ENCODE measurements at regions not wholly inside any gene's neighbourhood (a gene's known extent, or its start where the extent isn't known, plus 50 kb on each side); places are given as distances from the start of the nearest gene placed in this dataset.
A peak's percentile ranks its signal among the peaks of the same experiment; 100 is the strongest.

DNA sequence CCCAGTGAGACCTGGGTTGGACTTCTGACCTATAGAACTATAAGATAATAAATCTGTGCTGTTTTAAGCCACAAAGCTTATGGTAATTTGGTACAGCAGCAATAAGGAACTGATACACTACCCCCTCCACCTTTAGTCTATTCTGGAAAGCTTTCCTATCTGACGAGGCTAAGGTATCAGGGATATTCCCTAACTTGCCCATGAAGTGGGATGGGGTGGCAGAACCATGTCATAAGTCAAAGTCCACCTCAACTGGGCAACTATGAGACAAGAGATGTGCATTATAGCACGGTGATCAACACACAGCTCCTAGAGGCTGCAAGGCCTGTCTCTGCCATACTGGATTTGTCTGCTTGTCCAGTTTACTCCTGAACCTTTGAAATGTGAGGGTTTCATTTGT is 146.8 kb upstream of the RAD23B start:
- Histone ChIP-seq H3K36me3 (ENCODE audit: control insufficient read depth in 2 of 2, insufficient read depth in 2 of 2, low read length in 1 of 2) (no peaks in the 10 kb centered on the region), H3K27me3 (ENCODE audit: control insufficient read depth in 2 of 2, insufficient read depth in 1 of 2, low read length in 1 of 2) (peaks cover 0 to 2% of the 10 kb centered on the region in 2 donors), H3K27ac (ENCODE audit: low read depth in 1 of 2, low read length in 1 of 2) (no peak overlapping the region), H3K4me1 (ENCODE audit: control insufficient read depth in 2 of 2, insufficient read depth in 2 of 2, low read length in 2 of 2) (no peaks in the 10 kb centered on the region), H3K4me3 (ENCODE audit: low read length in 2 of 2) (no peak overlapping the region), H3K9me3 (ENCODE audit: control insufficient read depth in 2 of 2, insufficient read depth in 1 of 2, low read length in 1 of 2) (no peaks in the 10 kb centered on the region)
- WGBS, result 91% methylated on average over 2 of the region's 2 CpGs
- no peak for DNase-seq (ENCODE audit: low read depth in 6 of 9, low spot score in 9 of 9)

DNA sequence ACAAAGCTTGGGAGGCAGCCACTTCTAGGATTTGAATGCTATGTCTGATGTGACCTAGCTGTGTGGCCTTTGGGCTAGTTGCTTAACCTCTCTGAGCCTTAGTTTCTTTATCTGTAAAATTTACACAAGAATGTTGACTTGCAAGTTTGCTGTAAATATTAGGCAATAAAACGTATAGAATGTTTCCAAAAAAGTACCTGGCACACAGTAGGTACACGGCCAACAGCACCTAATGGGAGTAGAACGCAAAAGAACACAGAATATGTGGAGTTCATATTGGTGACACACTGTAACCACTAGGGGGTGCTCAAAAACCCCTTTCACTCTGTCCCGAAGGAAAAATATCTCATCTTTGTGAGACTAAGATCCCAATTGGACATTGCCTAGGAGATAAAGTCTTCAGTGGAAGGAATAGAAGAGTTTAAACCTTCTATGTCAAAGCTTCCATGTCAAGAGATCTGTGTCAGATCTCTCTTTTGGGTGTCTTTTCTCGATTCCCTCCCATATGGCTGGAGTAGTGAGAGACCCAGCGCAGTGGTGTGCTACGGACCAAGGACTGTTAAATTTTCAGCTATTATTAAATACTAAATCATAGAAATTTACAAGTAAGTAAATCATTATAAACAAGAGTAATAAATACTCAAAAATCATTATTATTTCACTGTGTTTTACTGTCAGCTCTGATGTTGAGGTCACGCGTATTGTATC is 145.4 kb upstream of the RAD23B start:
- DNase-seq (ENCODE audit: low read depth in 6 of 9, low spot score in 9 of 9), result peak in 4 of 9 donors; percentile 4 to 20 (median 12)
- H3K27me3 ChIP-seq (ENCODE audit: control insufficient read depth in 2 of 2, insufficient read depth in 1 of 2, low read length in 1 of 2), result peaks cover 0 to 2% of the 10 kb centered on the region in 2 donors
- no peaks in the 10 kb centered on the region for H3K4me1 ChIP-seq (ENCODE audit: control insufficient read depth in 2 of 2, insufficient read depth in 2 of 2, low read length in 2 of 2)
- H3K27ac ChIP-seq (ENCODE audit: low read depth in 1 of 2, low read length in 1 of 2), result no peak overlapping the region
- WGBS, result 76% methylated on average over 9 of the region's 9 CpGs
- H3K4me3 ChIP-seq (ENCODE audit: low read length in 2 of 2), result no peak overlapping the region
- no peaks in the 10 kb centered on the region for H3K36me3 ChIP-seq (ENCODE audit: control insufficient read depth in 2 of 2, insufficient read depth in 2 of 2, low read length in 1 of 2)
- H3K9me3 ChIP-seq (ENCODE audit: control insufficient read depth in 2 of 2, insufficient read depth in 1 of 2, low read length in 1 of 2), result no peaks in the 10 kb centered on the region

DNA sequence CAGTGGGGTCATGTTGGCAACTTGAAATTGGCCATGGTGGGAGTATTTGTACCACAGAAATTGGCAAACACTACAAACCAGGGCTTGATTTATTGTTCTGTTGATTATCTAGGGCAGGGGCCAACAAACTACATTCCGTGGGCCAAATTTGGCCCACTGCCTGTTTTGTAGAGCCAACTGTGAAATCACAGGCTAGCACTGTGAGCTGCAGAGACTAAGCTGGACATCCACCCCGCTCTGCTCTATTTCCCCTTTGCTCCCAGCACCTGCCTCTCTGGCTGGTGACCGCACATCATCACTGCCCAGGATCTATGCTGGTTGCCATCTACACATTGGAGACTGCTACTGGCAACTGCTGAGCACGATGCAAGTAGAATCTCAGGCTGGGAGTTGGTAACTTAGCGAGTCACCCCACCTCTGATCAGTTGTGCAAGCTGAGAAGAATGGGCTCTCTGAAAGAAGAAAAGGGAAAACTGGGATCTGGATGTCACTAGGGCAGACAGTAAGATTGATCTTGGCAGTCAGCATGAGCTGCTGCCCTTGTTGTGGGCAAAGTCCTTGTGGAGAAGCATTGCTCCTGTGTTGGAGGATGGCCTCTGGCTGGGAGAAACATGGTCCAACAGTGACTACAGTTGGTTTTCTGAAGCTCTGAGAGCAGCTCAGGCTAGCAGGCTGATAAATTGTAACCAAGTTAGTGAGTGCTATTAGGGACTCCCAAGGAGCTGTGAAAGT is 144.7 kb upstream of the RAD23B start:
- H3K9me3 ChIP-seq (ENCODE audit: control insufficient read depth in 2 of 2, insufficient read depth in 1 of 2, low read length in 1 of 2), result no peaks in the 10 kb centered on the region
- peaks cover 0 to 2% of the 10 kb centered on the region in 2 donors for H3K27me3 ChIP-seq (ENCODE audit: control insufficient read depth in 2 of 2, insufficient read depth in 1 of 2, low read length in 1 of 2)
- no peak overlapping the region for H3K4me3 ChIP-seq (ENCODE audit: low read length in 2 of 2)
- no peaks in the 10 kb centered on the region for H3K36me3 ChIP-seq (ENCODE audit: control insufficient read depth in 2 of 2, insufficient read depth in 2 of 2, low read length in 1 of 2)
- no peaks in the 10 kb centered on the region for H3K4me1 ChIP-seq (ENCODE audit: control insufficient read depth in 2 of 2, insufficient read depth in 2 of 2, low read length in 2 of 2)
- no peak for DNase-seq (ENCODE audit: low read depth in 6 of 9, low spot score in 9 of 9)
- 83% methylated on average over 5 of the region's 5 CpGs for WGBS
- no peak overlapping the region for H3K27ac ChIP-seq (ENCODE audit: low read depth in 1 of 2, low read length in 1 of 2)

DNA sequence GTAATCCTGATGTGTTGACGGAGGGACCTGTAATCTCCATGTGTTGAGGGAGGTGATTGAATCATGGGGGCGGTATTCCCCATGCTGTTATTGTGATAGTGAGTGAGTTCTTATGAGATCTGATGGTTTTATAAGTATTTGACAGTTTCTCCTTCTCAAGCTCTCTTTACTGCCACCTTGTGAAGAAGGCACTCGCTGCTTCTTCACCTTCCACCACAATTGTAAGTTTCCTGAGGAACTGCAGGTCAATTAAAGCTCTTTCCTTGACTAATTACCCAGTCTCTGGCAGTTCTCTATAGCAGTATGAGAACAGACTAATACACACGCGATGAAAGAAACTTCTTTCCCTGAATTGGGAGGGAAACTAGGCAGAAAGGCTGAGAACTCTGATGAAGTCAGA is 141.1 kb upstream of the RAD23B start:
- WGBS, result 82% methylated on average over 5 of the region's 5 CpGs
- Histone ChIP-seq H3K4me3 (ENCODE audit: low read length in 2 of 2) (no peak overlapping the region), H3K9me3 (ENCODE audit: control insufficient read depth in 2 of 2, insufficient read depth in 1 of 2, low read length in 1 of 2) (no peaks in the 10 kb centered on the region), H3K27ac (ENCODE audit: low read depth in 1 of 2, low read length in 1 of 2) (no peak overlapping the region), H3K36me3 (ENCODE audit: control insufficient read depth in 2 of 2, insufficient read depth in 2 of 2, low read length in 1 of 2) (no peaks in the 10 kb centered on the region), H3K4me1 (ENCODE audit: control insufficient read depth in 2 of 2, insufficient read depth in 2 of 2, low read length in 2 of 2) (no peaks in the 10 kb centered on the region), H3K27me3 (ENCODE audit: control insufficient read depth in 2 of 2, insufficient read depth in 1 of 2, low read length in 1 of 2) (peaks cover 0 to 2% of the 10 kb centered on the region in 2 donors)
- peak in 1 of 9 donors; percentile 27 for DNase-seq (ENCODE audit: low read depth in 6 of 9, low spot score in 9 of 9)

DNA sequence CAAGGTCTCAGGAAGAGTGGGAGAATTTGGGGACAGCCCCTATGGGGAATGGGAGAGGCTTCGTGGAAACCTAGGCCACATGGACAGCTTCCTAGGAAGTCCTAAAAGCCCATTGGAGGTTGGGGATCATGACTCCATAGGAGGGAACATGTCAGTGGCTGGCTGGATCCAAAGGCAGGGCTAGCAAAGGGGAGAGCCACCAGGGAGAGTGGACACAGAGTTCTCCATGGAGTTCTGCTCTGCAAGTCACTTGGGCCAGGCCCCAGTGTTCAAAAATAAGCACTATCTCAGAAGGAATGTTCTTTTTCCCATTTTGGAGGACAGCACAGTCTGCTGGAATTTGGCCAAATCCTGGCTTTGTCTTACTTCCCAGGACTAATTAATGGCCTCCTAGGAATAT is 140.6 kb upstream of the RAD23B start:
- no peaks in the 10 kb centered on the region for H3K36me3 ChIP-seq (ENCODE audit: control insufficient read depth in 2 of 2, insufficient read depth in 2 of 2, low read length in 1 of 2)
- H3K4me1 ChIP-seq (ENCODE audit: control insufficient read depth in 2 of 2, insufficient read depth in 2 of 2, low read length in 2 of 2), result no peaks in the 10 kb centered on the region
- peaks cover 0 to 2% of the 10 kb centered on the region in 2 donors for H3K27me3 ChIP-seq (ENCODE audit: control insufficient read depth in 2 of 2, insufficient read depth in 1 of 2, low read length in 1 of 2)
- H3K27ac ChIP-seq (ENCODE audit: low read depth in 1 of 2, low read length in 1 of 2), result no peak overlapping the region
- H3K4me3 ChIP-seq (ENCODE audit: low read length in 2 of 2), result no peak overlapping the region
- no peak for DNase-seq (ENCODE audit: low read depth in 6 of 9, low spot score in 9 of 9)
- 85% methylated on average over 1 of the region's 1 CpG for WGBS
- H3K9me3 ChIP-seq (ENCODE audit: control insufficient read depth in 2 of 2, insufficient read depth in 1 of 2, low read length in 1 of 2), result no peaks in the 10 kb centered on the region

DNA sequence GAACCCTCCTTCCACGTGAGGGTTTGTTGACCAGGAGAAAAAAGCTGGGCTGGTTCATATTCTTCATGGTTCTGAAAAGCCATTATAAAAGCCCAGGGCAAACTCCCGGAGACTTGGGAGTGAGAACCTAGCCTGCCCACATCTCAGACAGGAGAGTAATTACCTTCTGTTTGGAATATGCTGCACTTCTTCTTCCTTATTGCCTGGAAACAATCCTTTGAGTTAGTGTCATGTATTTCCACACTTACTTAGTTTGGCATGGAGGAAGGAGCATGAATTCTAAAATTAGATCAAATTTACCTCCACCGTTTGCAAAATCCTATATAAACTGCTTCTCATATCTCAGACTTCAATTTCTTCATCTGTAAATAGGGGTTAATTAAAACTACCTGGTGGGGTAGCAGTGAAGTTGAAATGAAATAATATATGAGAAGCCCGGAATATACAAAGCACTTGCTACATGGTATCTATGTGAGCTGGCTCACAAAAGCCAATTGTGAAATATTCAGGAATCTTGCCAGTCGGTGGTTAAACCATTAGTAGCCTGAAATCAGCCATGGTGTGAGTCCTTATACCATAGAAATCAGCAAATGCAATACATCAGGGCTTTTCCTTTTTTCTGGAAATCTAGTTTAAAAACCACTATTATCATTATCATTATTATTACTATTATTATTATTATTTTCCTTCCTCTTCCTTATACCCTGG is 140.0 kb upstream of the RAD23B start:
- H3K4me3 ChIP-seq (ENCODE audit: low read length in 2 of 2), result no peak overlapping the region
- no peak for DNase-seq (ENCODE audit: low read depth in 6 of 9, low spot score in 9 of 9)
- no peaks in the 10 kb centered on the region for H3K36me3 ChIP-seq (ENCODE audit: control insufficient read depth in 2 of 2, insufficient read depth in 2 of 2, low read length in 1 of 2)
- WGBS, result 88% methylated on average over 5 of the region's 5 CpGs
- no peaks in the 10 kb centered on the region for H3K4me1 ChIP-seq (ENCODE audit: control insufficient read depth in 2 of 2, insufficient read depth in 2 of 2, low read length in 2 of 2)
- no peaks in the 10 kb centered on the region for H3K9me3 ChIP-seq (ENCODE audit: control insufficient read depth in 2 of 2, insufficient read depth in 1 of 2, low read length in 1 of 2)
- no peak overlapping the region for H3K27ac ChIP-seq (ENCODE audit: low read depth in 1 of 2, low read length in 1 of 2)
- peaks cover 0 to 2% of the 10 kb centered on the region in 2 donors for H3K27me3 ChIP-seq (ENCODE audit: control insufficient read depth in 2 of 2, insufficient read depth in 1 of 2, low read length in 1 of 2)

DNA sequence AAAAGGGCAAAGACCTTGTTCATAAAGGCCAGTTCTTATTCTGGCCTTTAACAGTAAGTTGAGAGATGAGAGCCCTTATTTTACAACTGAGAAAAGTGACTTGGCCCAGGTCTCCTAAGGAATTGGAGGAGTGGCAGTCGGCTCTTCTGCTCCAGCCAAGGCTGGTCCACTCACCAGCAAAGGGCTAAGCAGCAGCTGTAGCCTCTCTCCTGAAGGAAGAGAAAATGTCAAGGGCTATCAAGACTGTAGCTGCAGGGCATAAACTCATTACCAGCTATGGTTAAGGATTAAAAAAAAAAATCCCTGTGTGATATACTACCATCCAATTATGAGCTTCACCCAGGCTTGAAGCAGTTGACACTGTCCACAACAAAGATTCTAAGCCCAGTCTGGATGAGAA is 138.6 kb upstream of the RAD23B start:
- H3K36me3 ChIP-seq (ENCODE audit: control insufficient read depth in 2 of 2, insufficient read depth in 2 of 2, low read length in 1 of 2), result no peaks in the 10 kb centered on the region
- no peak overlapping the region for H3K4me3 ChIP-seq (ENCODE audit: low read length in 2 of 2)
- H3K27me3 ChIP-seq (ENCODE audit: control insufficient read depth in 2 of 2, insufficient read depth in 1 of 2, low read length in 1 of 2), result no peaks in the 10 kb centered on the region
- H3K27ac ChIP-seq (ENCODE audit: low read depth in 1 of 2, low read length in 1 of 2), result no peak overlapping the region
- 92% methylated on average over 1 of the region's 1 CpG for WGBS
- H3K4me1 ChIP-seq (ENCODE audit: control insufficient read depth in 2 of 2, insufficient read depth in 2 of 2, low read length in 2 of 2), result no peaks in the 10 kb centered on the region
- DNase-seq (ENCODE audit: low read depth in 6 of 9, low spot score in 9 of 9), result no peak
- no peaks in the 10 kb centered on the region for H3K9me3 ChIP-seq (ENCODE audit: control insufficient read depth in 2 of 2, insufficient read depth in 1 of 2, low read length in 1 of 2)

DNA sequence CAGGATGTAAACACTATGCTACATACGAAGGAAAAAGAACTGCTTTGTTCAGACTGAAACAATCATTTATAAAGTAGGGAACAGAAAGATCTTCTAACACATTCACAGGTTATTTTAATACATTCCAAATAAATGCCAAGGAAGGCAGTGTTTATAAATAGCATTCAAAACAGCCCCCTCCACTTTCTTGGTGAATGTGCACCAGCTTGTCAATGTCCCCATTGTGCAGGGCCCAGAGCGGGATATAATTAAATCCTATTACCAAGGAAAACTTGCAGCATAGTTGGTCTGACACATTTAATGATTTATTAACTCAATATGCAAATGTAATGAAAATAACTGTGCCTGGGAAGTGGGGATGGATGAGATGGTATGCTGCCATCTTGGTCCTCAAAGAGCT is 135.9 kb upstream of the RAD23B start:
- Histone ChIP-seq H3K27me3 (ENCODE audit: control insufficient read depth in 2 of 2, insufficient read depth in 1 of 2, low read length in 1 of 2) (no peaks in the 10 kb centered on the region), H3K27ac (ENCODE audit: low read depth in 1 of 2, low read length in 1 of 2) (no peak overlapping the region), H3K36me3 (ENCODE audit: control insufficient read depth in 2 of 2, insufficient read depth in 2 of 2, low read length in 1 of 2) (no peaks in the 10 kb centered on the region), H3K9me3 (ENCODE audit: control insufficient read depth in 2 of 2, insufficient read depth in 1 of 2, low read length in 1 of 2) (no peaks in the 10 kb centered on the region), H3K4me3 (ENCODE audit: low read length in 2 of 2) (no peak overlapping the region), H3K4me1 (ENCODE audit: control insufficient read depth in 2 of 2, insufficient read depth in 2 of 2, low read length in 2 of 2) (no peaks in the 10 kb centered on the region)
- WGBS, result 96% methylated on average over 2 of the region's 2 CpGs
- DNase-seq (ENCODE audit: low read depth in 6 of 9, low spot score in 9 of 9), result no peak

DNA sequence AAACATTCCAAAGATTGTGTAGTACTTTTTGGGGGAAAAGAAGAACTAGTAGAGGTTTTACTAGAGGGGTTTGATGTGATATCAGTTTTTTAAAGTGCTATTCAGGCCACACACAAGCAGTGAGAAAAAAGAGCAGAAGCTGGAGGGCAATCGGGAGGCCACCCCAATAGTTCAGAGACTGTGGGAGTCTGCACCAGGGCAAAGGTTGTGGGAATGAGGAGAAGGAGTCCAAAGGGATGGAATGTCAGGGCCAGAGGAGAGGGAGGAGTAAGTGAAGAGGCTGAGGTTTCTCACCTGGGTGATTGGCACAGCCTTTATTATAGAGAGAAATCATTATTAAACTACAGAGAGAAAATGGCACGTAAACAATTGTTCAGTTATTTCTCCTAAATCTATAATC is 134.9 kb upstream of the RAD23B start:
- 96% methylated on average over 2 of the region's 2 CpGs for whole genome bisulfite sequencing
- H3K36me3 ChIP-seq (ENCODE audit: control insufficient read depth in 2 of 2, insufficient read depth in 2 of 2, low read length in 1 of 2), result no peaks in the 10 kb centered on the region
- H3K27ac ChIP-seq (ENCODE audit: low read depth in 1 of 2, low read length in 1 of 2), result no peak overlapping the region
- no peaks in the 10 kb centered on the region for H3K4me1 ChIP-seq (ENCODE audit: control insufficient read depth in 2 of 2, insufficient read depth in 2 of 2, low read length in 2 of 2)
- no peaks in the 10 kb centered on the region for H3K9me3 ChIP-seq (ENCODE audit: control insufficient read depth in 2 of 2, insufficient read depth in 1 of 2, low read length in 1 of 2)
- H3K27me3 ChIP-seq (ENCODE audit: control insufficient read depth in 2 of 2, insufficient read depth in 1 of 2, low read length in 1 of 2), result no peaks in the 10 kb centered on the region
- no peak overlapping the region for H3K4me3 ChIP-seq (ENCODE audit: low read length in 2 of 2)
- DNase-seq (ENCODE audit: low read depth in 6 of 9, low spot score in 9 of 9), result no peak
